ENCODE measurements at regions not wholly inside any gene's neighbourhood (a gene's known extent, or its start where the extent isn't known, plus 50 kb on each side); places are given as distances from the start of the nearest gene placed in this dataset.

- TF ChIP-seq POLR2AphosphoS5 (IDR thresholded peaks at IDR 0.05; ENCODE audit: low read depth, low read length) (no peak), TAF1 (IDR thresholded peaks at IDR 0.05; ENCODE audit: borderline replicate concordance, low read depth, low read length) (no peak), POLR2A (IDR thresholded peaks at IDR 0.05; ENCODE audit: low read depth, low read length) (no peak)
These were observed 86.7 kb downstream of the IRX5 start for GRCh38 chr16:55017321-55017720.

Measured in GM12892 (cell line).